Heart left ventricle (tissue), 16 donors: ENCODE measurements at regions not wholly inside any gene's neighbourhood (a gene's known extent, or its start where the extent isn't known, plus 50 kb on each side); places are given as distances from the start of the nearest gene placed in this dataset.

ENCODE experiments used
- ATAC-seq, 4 donors: fragments of 200-7000 bp; cut with Tn5 transposase; one replicate each; pipeline ENCODE4 v1.9.1; 2020 to 2022; ENCODE audit warnings: moderate library complexity in 4 of 4, mild to moderate bottlenecking in 3 of 4, moderate number of reproducible peaks in 1 of 4
- DNase-seq, 5 donors: peaks; one replicate each; pipeline ENCODE4 v3.0.0-alpha.2; 2020
- H3K27ac ChIP-seq, 12 donors: fragments of 200-600 bp; sonication (generic) in 4 of 12; one replicate each; pipeline versions ENCODE4 v1.5.0 to v1.8.0; 2016 to 2022; ENCODE audit warnings: mild to moderate bottlenecking in 2 of 12
- H3K27me3 ChIP-seq, 9 donors: fragments of 200-600 bp; sonication (generic) in 2 of 9; one replicate each; pipeline versions ENCODE4 v1.5.1 to v1.8.0; 2016 to 2022; ENCODE audit warnings: mild to moderate bottlenecking in 3 of 9
- H3K36me3 ChIP-seq, 9 donors: fragments of 200-600 bp; sonication (generic) in 2 of 9; one replicate each; pipeline versions ENCODE4 v1.5.0 to v1.8.0; 2018 to 2022; ENCODE audit warnings: mild to moderate bottlenecking in 2 of 9
- H3K4me1 ChIP-seq, 12 donors: fragments of 200-600 bp; sonication (generic) in 4 of 12; one replicate each; pipeline versions ENCODE4 v1.5.0 to v1.8.0; 2016 to 2022; ENCODE audit warnings: mild to moderate bottlenecking in 3 of 12
- H3K4me3 ChIP-seq, 12 donors: fragments of 200-600 bp; sonication (generic) in 4 of 12; one replicate each; pipeline versions ENCODE4 v1.5.0 to v1.8.0; 2017 to 2022; ENCODE audit warnings: mild to moderate bottlenecking in 9 of 12, moderate library complexity in 4 of 12
- H3K9me3 ChIP-seq, 12 donors: fragments of 200-600 bp; sonication (generic) in 4 of 12; one replicate each; pipeline versions ENCODE4 v1.5.0 to v1.8.0; 2016 to 2022; ENCODE audit warnings: mild to moderate bottlenecking in 1 of 12
- CTCF ChIP-seq, 12 donors: fragments of 200-600 bp; sonication (generic) in 4 of 12; IDR thresholded peaks; one replicate each; pipeline versions ENCODE4 v1.5.0 to v1.8.0; 2018 to 2022; ENCODE audit warnings: antibody characterized with exemption in 12 of 12, mild to moderate bottlenecking in 5 of 12
- POLR2A ChIP-seq, 2 donors: fragments of 450-650 bp; IDR thresholded peaks; one replicate each; pipeline ENCODE4 v1.6.1; 2017; ENCODE audit warnings: antibody characterized with exemption in 2 of 2, mild to moderate bottlenecking in 2 of 2, moderate library complexity in 2 of 2
- WGBS, 4 donors: extraction: QIAGEN DNeasy Blood & Tissue Kit in 2 of 4; methylation state at CpG; one replicate each; pipeline versions ENCODE4 v1.1.5 to v1.1.7; 2013 to 2018; 5-methylcytosine and 5-hydroxymethylcytosine counted together
- intact Hi-C, 10 donors: fragments of 100-400 bp; cut with DNase I; formaldehyde crosslinking; loops; one replicate each; pipeline versions ENCODE4 v1.11.1 to v1.14.2; 2022
- donor health status: ischemic (EF 13 %, LVEDD 7.1; RV severe dilation, severe dysfunction).
- donor health status: healthy with polysubstance abuse.
- donor health status: DM: no; HTN: yes; CAD: no.
- donor health status: DM: no; HTN: no; CAD: no.
- donor health status: ischemic (EF 25% LVEDD 6.9; RV normal size, moderate dysfunction).
- donor health status: ischemic (EF 25% LVEDD 5.7; RV mildly dilated, moderate dysfunction).
- donor health status: healthy.
- donor health status: DM: yes; HTN: yes; CAD: no.
- donor health status: ischemic (EF 35%, LVEDD 5.7; RV mildly dilated, moderate dysfunction).
- donor health status: nonischemic (EF 11% LVEDD 7.7; RV severe dilation, severe dysfunction).
- donor health status: DM: yes; HTN: yes; CAD: no.
- donor health status: PGD.
- donor health status: ischemic (EF 29% LVEDD 5.4; RV normal size, mild dysfunction).
- donor health status: nonischemic (EF 23%, LVEDD 6.1; RV moderate dilation, normal function).

GRCh38 chr12:108008163-108008905 is 120.8 kb upstream of the WSCD2 start:
- no peaks in the 10 kb centered on the region for H3K36me3 ChIP-seq
- TF ChIP-seq CTCF (IDR thresholded peaks at IDR 0.05) (no peak), POLR2A (IDR thresholded peaks at IDR 0.05) (no peak)
- H3K4me1 ChIP-seq = no peaks in the 10 kb centered on the region
- 81 to 90% (median 87%) methylated on average over 2 of the region's 2 CpGs for WGBS, 4 donors
- no peak overlapping the region for H3K4me3 ChIP-seq
- H3K27me3 ChIP-seq = peaks cover 0 to 16% (median 0%) of the 10 kb centered on the region in 9 donors
- no peak overlapping the region for H3K27ac ChIP-seq
- intact Hi-C loops = no loop called here
- no peaks in the 10 kb centered on the region for H3K9me3 ChIP-seq
- no peak for ATAC-seq
- DNase-seq = no peak

- Histone ChIP-seq H3K27ac (no peak overlapping the region), H3K9me3 (no peaks in the 10 kb centered on the region), H3K4me3 (no peak overlapping the region), H3K36me3 (no peaks in the 10 kb centered on the region), H3K4me1 (no peaks in the 10 kb centered on the region), H3K27me3 (peaks cover 0 to 16% (median 0%) of the 10 kb centered on the region in 9 donors)
- no peak for DNase-seq
- no peak for ATAC-seq
- no peak for TF ChIP-seq CTCF (IDR thresholded peaks at IDR 0.05)
- TF ChIP-seq POLR2A (IDR thresholded peaks at IDR 0.05) = no peak
- intact Hi-C loops = no loop called here
- 54 to 62% (median 56%) methylated on average over 4 of the region's 4 CpGs for WGBS, 4 donors
Observed at GRCh38 chr12:108009442-108010070, 119.5 kb upstream of the WSCD2 start.

GRCh38 chr12:108016022-108016564 is 113.0 kb upstream of the WSCD2 start:
- Histone ChIP-seq H3K27ac (no peak overlapping the region), H3K27me3 (peaks cover 0 to 22% (median 0%) of the 10 kb centered on the region in 9 donors), H3K9me3 (no peaks in the 10 kb centered on the region), H3K4me3 (no peak overlapping the region), H3K4me1 (no peaks in the 10 kb centered on the region), H3K36me3 (no peaks in the 10 kb centered on the region)
- TF ChIP-seq POLR2A (IDR thresholded peaks at IDR 0.05) = no peak
- DNase-seq = no peak
- 86 to 87% (median 86%) methylated on average over 4 of the region's 4 CpGs for WGBS, 4 donors
- no peak for ATAC-seq
- intact Hi-C loops = no loop called here

GRCh38 chr12:108017472-108018057 is 111.5 kb upstream of the WSCD2 start:
- DNase-seq = no peak
- H3K9me3 ChIP-seq = no peaks in the 10 kb centered on the region
- no peaks in the 10 kb centered on the region for H3K36me3 ChIP-seq
- TF ChIP-seq POLR2A (IDR thresholded peaks at IDR 0.05) (no peak), CTCF (IDR thresholded peaks at IDR 0.05) (no peak)
- intact Hi-C loops = no loop called here
- H3K4me1 ChIP-seq = no peaks in the 10 kb centered on the region
- WGBS, 4 donors = 64 to 73% (median 65%) methylated on average over 3 of the region's 3 CpGs
- ATAC-seq = no peak
- no peak overlapping the region for H3K4me3 ChIP-seq
- H3K27me3 ChIP-seq = peaks cover 0 to 22% (median 0%) of the 10 kb centered on the region in 9 donors
- no peak overlapping the region for H3K27ac ChIP-seq
